Ectodermal cell (in vitro differentiated cells): ENCODE measurements at regions not wholly inside any gene's neighbourhood (a gene's known extent, or its start where the extent isn't known, plus 50 kb on each side); places are given as distances from the start of the nearest gene placed in this dataset.

Source experiments
- H3K27ac ChIP-seq: 2 replicates; pipeline ENCODE4 v1.7.0; 2013; ENCODE audit warnings: mild to moderate bottlenecking, low read depth, low read length; ENCODE audit not compliant: insufficient read depth, poor library complexity, severe bottlenecking
- H3K27me3 ChIP-seq: 2 replicates; pipeline ENCODE4 v1.7.0; 2013; ENCODE audit warnings: mild to moderate bottlenecking, low read length; ENCODE audit not compliant: insufficient read depth, control insufficient read depth, poor library complexity, severe bottlenecking
- H3K36me3 ChIP-seq: one replicate; pipeline ENCODE4 v1.7.0; 2013; ENCODE audit warnings: low read length; ENCODE audit not compliant: control insufficient read depth, insufficient read depth
- H3K4me1 ChIP-seq: one replicate; pipeline ENCODE4 v1.7.0; 2013; ENCODE audit warnings: low read length; ENCODE audit not compliant: control insufficient read depth, insufficient read depth
- H3K4me3 ChIP-seq: 2 replicates; pipeline ENCODE4 v1.7.0; 2013; ENCODE audit warnings: low read depth, low read length, control low read depth; ENCODE audit not compliant: insufficient read depth
- H3K9me3 ChIP-seq: 2 replicates; pipeline ENCODE4 v1.7.0; 2013; ENCODE audit warnings: mild to moderate bottlenecking, low read length, moderate library complexity; ENCODE audit not compliant: control insufficient read depth
- WGBS, 2 experiments: methylation state at CpG; one replicate each; pipeline ENCODE4 v1.1.7; 2013; ENCODE audit warnings: missing lambda C conversion rate in 2 of 2; 5-methylcytosine and 5-hydroxymethylcytosine counted together

DNA sequence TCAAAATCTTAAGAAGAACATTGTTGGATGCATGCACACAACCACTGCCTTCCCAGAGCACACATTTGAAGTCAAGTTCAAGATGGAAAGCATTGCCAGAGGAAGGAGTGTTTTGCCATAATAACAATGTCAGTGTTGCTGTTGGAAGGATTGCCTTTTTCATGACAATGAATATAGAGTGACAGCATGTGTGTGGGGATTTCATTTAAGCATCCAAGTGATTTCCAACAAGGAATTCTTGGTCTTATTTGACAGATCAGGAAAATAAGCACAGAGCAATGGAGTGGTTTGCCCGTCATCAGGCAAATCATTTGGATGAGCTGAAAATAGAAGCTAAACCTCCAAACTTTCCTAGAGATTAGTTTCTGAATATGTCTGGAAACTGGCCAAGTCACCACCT lies 140.0 kb upstream of the RAI14 start:
- WGBS, 2 experiments, result 94 to 95% methylated on average over 1 of the region's 1 CpG
- no peaks in the 10 kb centered on the region for H3K9me3 ChIP-seq
- H3K27me3 ChIP-seq, result no peaks in the 10 kb centered on the region
- no peak overlapping the region for H3K4me3 ChIP-seq
- H3K27ac ChIP-seq, result no peak overlapping the region
- H3K4me1 ChIP-seq, result no peaks in the 10 kb centered on the region
- no peaks in the 10 kb centered on the region for H3K36me3 ChIP-seq

DNA sequence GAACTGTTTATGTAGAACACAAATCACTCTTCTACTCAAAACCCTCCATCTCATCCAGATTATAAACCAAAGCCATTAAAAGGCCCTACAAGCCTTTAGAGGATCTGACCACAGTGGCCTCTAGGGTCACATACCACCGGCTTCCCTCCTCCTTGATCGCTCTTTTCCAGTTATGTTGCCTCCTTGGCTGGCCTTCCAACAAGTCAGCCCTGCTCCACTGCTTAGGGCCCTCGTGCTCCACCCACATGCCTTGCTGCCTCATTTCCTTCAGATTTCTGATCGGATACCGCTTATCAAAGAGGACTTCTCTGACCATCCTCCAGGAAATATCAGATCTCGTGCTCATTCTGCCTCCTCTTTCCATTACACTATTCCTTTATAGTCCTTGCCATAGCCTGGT lies 139.4 kb upstream of the RAI14 start:
- H3K4me1 ChIP-seq, result no peaks in the 10 kb centered on the region
- WGBS, 2 experiments, result 92 to 93% methylated on average over 6 of the region's 6 CpGs
- no peak overlapping the region for H3K27ac ChIP-seq
- no peak overlapping the region for H3K4me3 ChIP-seq
- no peaks in the 10 kb centered on the region for H3K36me3 ChIP-seq
- no peaks in the 10 kb centered on the region for H3K9me3 ChIP-seq
- no peaks in the 10 kb centered on the region for H3K27me3 ChIP-seq

DNA sequence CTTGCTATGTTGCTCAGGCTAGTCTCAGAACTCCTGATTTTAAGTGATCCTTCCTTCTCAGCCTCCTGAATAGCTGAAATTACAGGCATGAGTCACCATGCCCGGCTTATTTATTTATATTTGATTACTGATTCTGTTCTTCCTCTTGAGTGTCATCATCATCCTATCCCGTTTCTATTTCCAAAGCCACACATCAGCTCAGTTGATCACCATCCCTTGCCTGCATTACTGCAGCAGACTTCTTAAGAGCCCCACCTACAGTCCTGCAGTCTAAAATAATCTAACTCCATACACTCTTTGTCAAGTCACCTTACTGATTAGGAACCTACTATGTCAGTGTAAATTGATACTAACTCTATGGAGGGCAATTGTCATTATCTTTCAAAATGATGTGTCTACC lies 138.9 kb upstream of the RAI14 start:
- no peak overlapping the region for H3K4me3 ChIP-seq
- no peaks in the 10 kb centered on the region for H3K27me3 ChIP-seq
- H3K36me3 ChIP-seq, result no peaks in the 10 kb centered on the region
- H3K9me3 ChIP-seq, result no peaks in the 10 kb centered on the region
- H3K27ac ChIP-seq, result no peak overlapping the region
- WGBS, 2 experiments, result 49 to 67% methylated on average over 2 of the region's 2 CpGs
- H3K4me1 ChIP-seq, result no peaks in the 10 kb centered on the region

DNA sequence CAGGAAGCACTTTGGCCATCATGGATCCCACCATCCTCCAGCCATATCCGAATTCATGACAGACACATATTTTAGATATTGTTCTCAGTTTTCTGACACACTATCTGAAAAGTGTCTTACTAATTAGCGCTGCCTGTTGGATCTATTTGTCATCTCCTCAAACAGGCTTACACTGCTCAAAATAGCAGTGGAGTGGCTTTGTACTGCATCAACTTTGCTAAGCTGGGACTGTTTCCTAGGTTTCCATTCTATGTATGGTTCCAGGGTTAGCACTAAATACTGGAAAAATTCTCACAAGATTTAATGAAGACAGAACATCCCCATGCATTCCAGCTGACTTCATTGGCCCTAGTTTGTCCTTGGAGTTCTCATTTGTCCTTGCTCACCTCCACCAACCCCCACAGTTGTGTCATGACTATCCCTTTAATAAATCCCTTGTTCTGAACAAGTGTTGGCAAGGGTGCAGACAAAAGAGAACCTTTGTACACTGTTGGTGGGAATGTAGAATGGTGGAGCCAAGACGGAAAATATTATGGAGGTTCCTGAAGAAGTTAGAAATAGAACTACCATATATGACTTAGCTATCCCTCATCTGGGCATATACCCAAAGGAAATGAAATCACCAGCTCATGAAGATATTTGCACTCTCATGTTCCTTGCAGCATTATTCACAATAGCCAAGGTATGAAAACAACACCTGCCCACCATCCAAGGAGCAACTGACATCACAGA lies 136.5 kb upstream of the RAI14 start:
- H3K27me3 ChIP-seq, result no peaks in the 10 kb centered on the region
- WGBS, 2 experiments, result 68 to 74% methylated on average over 3 of the region's 3 CpGs
- H3K4me3 ChIP-seq, result no peak overlapping the region
- H3K36me3 ChIP-seq, result no peaks in the 10 kb centered on the region
- no peak overlapping the region for H3K27ac ChIP-seq
- no peaks in the 10 kb centered on the region for H3K9me3 ChIP-seq
- H3K4me1 ChIP-seq, result no peaks in the 10 kb centered on the region

DNA sequence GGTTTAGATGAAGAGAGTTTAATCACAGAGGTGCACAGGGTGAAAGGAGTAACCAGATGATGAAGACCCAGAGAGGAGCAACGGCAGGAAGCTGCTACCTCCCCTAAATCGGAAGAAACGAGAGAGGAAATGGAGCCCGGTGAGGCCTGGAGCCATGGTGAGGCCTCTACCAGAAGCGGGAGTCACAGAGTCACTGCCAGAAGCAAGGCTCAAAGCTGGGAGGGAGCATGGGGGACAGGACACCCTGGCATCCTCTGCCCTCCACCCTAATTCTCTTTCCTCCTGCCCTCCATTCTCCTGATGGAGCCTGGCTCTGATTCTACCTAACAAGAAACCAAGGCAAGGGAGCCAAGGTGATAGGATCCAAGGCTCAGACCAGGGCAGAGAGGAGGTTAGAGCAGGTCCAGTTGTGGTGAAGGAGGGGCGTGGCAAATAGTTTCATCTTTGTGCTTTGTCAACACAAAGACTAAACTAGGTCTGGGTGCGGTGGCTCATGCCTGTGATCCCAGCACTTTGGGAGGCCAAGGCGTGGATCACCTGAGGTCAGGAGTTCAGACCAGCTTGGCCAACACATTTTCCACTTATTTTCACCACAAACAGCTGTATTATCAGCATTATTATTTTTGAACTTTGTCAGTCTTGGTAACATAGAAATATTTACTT lies 134.4 kb upstream of the RAI14 start:
- Histone ChIP-seq H3K27ac (no peak overlapping the region), H3K27me3 (no peaks in the 10 kb centered on the region), H3K9me3 (no peaks in the 10 kb centered on the region), H3K4me1 (no peaks in the 10 kb centered on the region), H3K36me3 (no peaks in the 10 kb centered on the region), H3K4me3 (no peak overlapping the region)
- WGBS, 2 experiments, result 89 to 94% methylated on average over 8 of the region's 8 CpGs

DNA sequence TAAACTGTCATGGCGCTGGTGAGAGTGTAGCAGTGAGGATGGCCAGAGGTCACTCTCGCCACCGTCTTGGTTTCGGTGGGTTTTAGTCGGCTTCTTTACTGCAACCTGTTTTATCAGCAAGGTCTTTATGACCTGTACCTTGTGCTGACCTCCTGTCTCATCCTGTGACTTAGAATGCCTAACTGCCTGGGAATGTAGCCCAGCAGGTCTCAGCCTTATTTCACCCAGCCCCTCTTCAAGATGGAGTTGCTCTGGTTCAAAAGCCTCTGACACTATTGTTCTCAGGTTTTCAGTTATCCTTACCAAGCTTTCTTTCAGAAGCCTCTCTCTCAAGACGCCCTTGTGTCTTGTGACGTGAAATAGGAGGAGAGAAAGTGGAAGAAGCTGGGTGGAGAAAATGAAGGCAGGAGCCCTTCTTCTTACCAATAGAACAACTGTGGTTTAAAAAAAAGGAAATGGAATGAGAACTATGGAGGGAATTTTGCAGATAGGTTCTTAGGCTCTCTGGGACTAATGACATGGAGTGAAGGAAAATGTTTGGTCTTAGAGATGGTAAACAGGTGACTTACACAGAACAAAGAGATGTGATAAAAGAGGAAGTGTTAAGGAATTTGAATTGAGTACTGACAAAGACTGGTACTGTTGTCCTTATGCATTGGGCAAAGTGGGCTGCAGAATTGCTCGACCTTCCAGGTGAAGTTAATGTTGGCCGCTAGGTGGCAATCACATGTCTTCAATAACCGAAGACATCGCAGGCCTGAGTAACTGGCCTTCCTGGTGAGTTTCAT lies 133.3 kb upstream of the RAI14 start:
- Histone ChIP-seq H3K27ac (no peak overlapping the region), H3K9me3 (no peaks in the 10 kb centered on the region), H3K4me3 (no peak overlapping the region), H3K36me3 (no peaks in the 10 kb centered on the region), H3K4me1 (no peaks in the 10 kb centered on the region), H3K27me3 (no peaks in the 10 kb centered on the region)
- 37 to 40% methylated on average over 11 of the region's 11 CpGs for WGBS, 2 experiments

DNA sequence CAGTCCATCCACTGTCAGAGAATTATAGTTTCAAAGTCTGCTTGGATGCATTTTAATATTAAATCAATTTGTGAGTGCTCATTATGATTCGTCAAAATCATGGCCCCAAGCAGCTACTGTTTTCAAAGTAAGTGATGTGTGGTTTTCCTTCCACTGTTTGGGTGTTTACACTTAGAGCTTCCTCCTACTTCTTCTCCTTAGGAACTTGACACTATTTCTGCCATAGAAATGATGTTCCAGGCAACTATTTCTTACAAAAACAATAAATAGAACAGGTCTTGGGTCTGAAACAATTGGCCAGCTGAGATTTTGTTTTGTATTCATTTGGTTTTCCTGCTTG lies 132.8 kb upstream of the RAI14 start:
- Histone ChIP-seq H3K27ac (no peak overlapping the region), H3K9me3 (no peaks in the 10 kb centered on the region), H3K4me3 (no peak overlapping the region), H3K27me3 (no peaks in the 10 kb centered on the region), H3K4me1 (no peaks in the 10 kb centered on the region), H3K36me3 (no peaks in the 10 kb centered on the region)
- 0% methylated on average over 1 of the region's 1 CpG for WGBS, 2 experiments

DNA sequence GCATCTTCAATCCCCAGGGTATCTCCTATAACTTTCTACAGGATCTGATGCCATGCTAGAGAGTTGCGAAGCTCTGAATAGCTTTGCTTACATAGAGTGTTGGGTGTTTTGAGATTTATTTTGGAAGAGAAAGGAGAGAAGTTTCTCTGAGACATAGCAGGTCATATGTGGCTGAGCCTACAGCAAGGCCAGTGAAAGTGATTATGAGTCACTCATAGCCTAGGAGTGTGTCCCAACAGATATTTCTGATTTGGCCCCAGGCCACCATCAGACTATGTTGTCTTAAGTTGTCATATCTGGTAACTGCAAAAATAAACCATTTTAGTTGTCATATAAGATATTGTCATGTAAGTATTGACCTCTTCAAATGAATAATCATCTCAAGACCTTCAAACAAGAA lies 132.0 kb upstream of the RAI14 start:
- no peaks in the 10 kb centered on the region for H3K27me3 ChIP-seq
- H3K9me3 ChIP-seq, result no peaks in the 10 kb centered on the region
- H3K4me1 ChIP-seq, result no peaks in the 10 kb centered on the region
- WGBS, 2 experiments, result 94 to 96% methylated on average over 1 of the region's 1 CpG
- H3K27ac ChIP-seq, result no peak overlapping the region
- H3K4me3 ChIP-seq, result no peak overlapping the region
- no peaks in the 10 kb centered on the region for H3K36me3 ChIP-seq

DNA sequence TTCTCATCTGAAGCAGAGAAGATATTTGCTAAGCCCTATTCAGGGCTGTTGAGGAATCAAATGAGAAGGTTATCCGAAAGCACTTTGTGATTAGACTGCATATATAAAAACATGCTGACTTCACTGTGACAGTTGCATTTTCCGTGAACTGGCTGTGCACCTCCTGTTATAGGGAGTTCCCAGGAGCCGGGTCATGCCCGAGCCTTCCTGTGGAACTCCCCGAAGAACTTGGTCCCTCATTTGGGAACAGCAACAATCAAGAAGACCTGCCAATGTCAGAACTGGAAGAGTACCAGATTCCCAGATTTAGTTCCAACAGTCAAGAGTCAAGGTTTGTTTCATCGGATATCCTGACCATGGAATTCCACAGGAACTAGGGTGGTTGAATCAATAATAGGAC lies 130.4 kb upstream of the RAI14 start:
- no peak overlapping the region for H3K27ac ChIP-seq
- WGBS, 2 experiments, result 86 to 87% methylated on average over 6 of the region's 6 CpGs

DNA sequence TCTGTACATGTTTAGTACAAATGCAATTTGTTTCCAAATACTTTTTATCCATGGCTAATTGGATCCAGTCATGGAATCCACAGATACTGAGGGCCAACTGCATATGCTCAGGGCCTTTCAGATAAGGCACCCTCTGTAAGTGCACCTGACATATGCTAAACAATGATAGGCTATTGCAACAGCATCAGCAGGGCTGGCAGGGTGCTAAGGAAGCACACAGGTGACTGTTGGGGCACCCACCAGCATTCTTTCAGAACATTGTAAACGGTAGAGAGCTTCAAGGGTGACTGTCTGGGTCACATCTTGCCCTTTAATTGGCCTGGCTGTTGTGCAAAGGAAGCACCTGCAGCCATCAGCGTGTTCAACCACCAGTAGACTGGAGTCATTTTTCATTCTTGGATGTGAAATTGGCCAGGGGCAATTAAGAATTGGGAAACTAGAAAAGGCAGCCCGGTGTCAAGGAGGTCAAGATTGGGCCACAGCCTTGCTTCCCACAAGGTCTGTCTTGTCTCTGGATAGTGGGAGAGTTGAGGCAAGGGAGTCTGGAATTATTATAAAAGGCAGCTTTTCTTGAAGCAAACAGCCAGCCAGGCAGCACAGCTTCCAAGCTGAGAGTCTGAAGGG lies 129.3 kb upstream of the RAI14 start:
- WGBS, 2 experiments, result 91 to 95% methylated on average over 3 of the region's 3 CpGs
- H3K27ac ChIP-seq, result no peak overlapping the region
- H3K27me3 ChIP-seq, result no peaks in the 10 kb centered on the region

More for the DNA sequence above, 130.4 kb upstream of the RAI14 start:
- Histone ChIP-seq H3K27me3 (no peaks in the 10 kb centered on the region), H3K36me3 (no peaks in the 10 kb centered on the region), H3K4me3 (no peak overlapping the region), H3K9me3 (no peaks in the 10 kb centered on the region), H3K4me1 (no peaks in the 10 kb centered on the region)

More for the DNA sequence above, 129.3 kb upstream of the RAI14 start:
- no peaks in the 10 kb centered on the region for H3K9me3 ChIP-seq
- H3K4me1 ChIP-seq, result no peaks in the 10 kb centered on the region
- no peaks in the 10 kb centered on the region for H3K36me3 ChIP-seq
- no peak overlapping the region for H3K4me3 ChIP-seq
